Adipocyte (in vitro differentiated cells): ENCODE measurements at regions not wholly inside any gene's neighbourhood (a gene's known extent, or its start where the extent isn't known, plus 50 kb on each side); places are given as distances from the start of the nearest gene placed in this dataset.

Experiments
- DNase-seq: peaks from one replicate; pipeline ENCODE4 v3.0.0-alpha.2; 2015; ENCODE audit warnings: low read depth
- H3K27me3 ChIP-seq: replicated peaks from 2 replicates; pipeline ENCODE4 v1.7.0; 2013; ENCODE audit warnings: mild to moderate bottlenecking, low read length, moderate library complexity; ENCODE audit not compliant: control insufficient read depth, insufficient read depth
- H3K36me3 ChIP-seq: 2 replicates; pipeline ENCODE4 v1.7.0; 2013; ENCODE audit warnings: low read length, mild to moderate bottlenecking, moderate library complexity; ENCODE audit not compliant: control insufficient read depth, insufficient read depth, severe bottlenecking
- H3K4me1 ChIP-seq: 2 replicates; pipeline ENCODE4 v1.7.0; 2013; ENCODE audit warnings: mild to moderate bottlenecking, low read length, moderate library complexity; ENCODE audit not compliant: control insufficient read depth, insufficient read depth
- H3K4me3 ChIP-seq: 2 replicates; pipeline ENCODE4 v1.7.0; 2013; ENCODE audit warnings: mild to moderate bottlenecking, low read length, moderate library complexity
- H3K9ac ChIP-seq: 2 replicates; pipeline ENCODE4 v1.7.0; 2013; ENCODE audit warnings: mild to moderate bottlenecking, low read length, moderate library complexity
- H3K9me3 ChIP-seq: 2 replicates; pipeline ENCODE4 v1.7.0; 2013; ENCODE audit warnings: mild to moderate bottlenecking, low read length, moderate library complexity; ENCODE audit not compliant: control insufficient read depth

GRCh38 chr9:119027901-119028699 lies 341.1 kb downstream of the BRINP1 start:
- no peaks in the 10 kb centered on the region for H3K36me3 ChIP-seq
- DNase-seq: no peak
- no peak overlapping the region for H3K4me3 ChIP-seq
- H3K4me1 ChIP-seq: peaks cover 24% of the 10 kb centered on the region
- H3K9ac ChIP-seq: peak overlapping the region; percentile 57
- H3K27me3 ChIP-seq: no peaks in the 10 kb centered on the region
- peaks cover 3% of the 10 kb centered on the region for H3K9me3 ChIP-seq

DNA sequence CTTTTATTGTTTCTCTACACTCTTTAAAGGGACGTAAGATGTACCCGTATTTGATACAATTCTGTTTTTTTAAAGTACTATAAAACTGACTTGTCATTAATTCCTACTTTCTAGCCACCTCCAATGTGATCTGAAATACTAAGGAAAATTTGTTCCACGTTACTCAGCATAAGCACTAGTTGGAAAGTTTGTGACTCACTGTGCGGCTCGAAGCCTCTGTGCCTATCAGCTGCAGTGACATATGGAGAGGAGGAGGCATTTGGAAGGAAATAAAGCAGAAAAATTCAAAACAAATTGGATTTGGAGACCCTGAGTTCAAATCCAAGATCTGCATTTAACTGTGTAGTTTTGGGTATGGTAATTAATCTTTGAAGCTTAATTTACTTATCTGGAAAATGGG lies 339.3 kb downstream of the BRINP1 start:
- H3K9ac ChIP-seq: no peak overlapping the region
- H3K4me3 ChIP-seq: no peak overlapping the region
- no peak for DNase-seq
- no peaks in the 10 kb centered on the region for H3K36me3 ChIP-seq
- no peaks in the 10 kb centered on the region for H3K27me3 ChIP-seq
- peaks cover 24% of the 10 kb centered on the region for H3K4me1 ChIP-seq
- peaks cover 4% of the 10 kb centered on the region for H3K9me3 ChIP-seq

GRCh38 chr9:119033596-119033995 lies 335.6 kb downstream of the BRINP1 start:
- Histone ChIP-seq H3K9ac (no peak overlapping the region), H3K4me3 (no peak overlapping the region), H3K4me1 (no peaks in the 10 kb centered on the region), H3K9me3 (peaks cover 4% of the 10 kb centered on the region), H3K36me3 (no peaks in the 10 kb centered on the region), H3K27me3 (no peaks in the 10 kb centered on the region)
- no peak for DNase-seq

DNA sequence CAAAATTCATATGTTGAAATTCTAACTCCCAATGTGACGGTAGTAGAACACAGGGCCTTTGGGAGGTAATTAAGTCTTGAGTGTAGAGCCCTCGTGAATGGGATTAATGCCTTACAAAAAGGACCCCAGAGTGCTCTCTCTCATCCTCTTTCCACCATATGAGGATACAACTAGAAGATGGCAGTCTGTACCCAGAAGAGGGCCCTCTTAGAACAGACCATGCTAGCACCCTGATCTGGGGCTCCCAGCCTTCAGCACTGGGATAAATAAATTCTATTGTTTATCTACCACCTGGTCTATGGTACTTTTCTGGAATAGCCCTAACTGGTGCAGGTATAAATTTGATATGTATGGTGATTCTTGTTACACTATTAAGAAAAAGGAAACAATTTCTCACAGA lies 332.3 kb downstream of the BRINP1 start:
- no peaks in the 10 kb centered on the region for H3K4me1 ChIP-seq
- H3K9me3 ChIP-seq: peaks cover 4% of the 10 kb centered on the region
- DNase-seq: no peak
- H3K4me3 ChIP-seq: no peak overlapping the region
- H3K27me3 ChIP-seq: no peaks in the 10 kb centered on the region
- H3K9ac ChIP-seq: no peak overlapping the region
- no peaks in the 10 kb centered on the region for H3K36me3 ChIP-seq

- DNase-seq: no peak
Measured at GRCh38 chr9:119043996-119044395, 325.2 kb downstream of the BRINP1 start.

DNA sequence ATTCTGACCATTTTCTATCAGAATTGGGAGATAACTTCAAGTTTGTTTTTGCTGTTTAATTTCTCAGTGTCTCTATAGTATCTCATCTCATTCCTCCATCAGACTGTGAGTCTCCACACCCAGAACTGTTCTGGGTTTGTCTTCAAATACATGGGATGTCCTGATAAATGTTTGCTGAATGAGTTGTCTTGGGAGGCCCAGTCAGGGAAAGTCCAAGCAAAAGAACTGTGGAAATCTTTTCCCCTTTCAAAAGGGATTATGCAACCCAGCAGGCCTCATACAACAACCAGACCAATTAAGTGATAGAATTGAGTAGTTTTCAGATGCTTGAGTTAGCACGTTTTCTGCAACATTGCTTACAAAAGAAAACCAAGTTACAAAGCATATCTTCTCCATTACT lies 324.4 kb downstream of the BRINP1 start:
- peak overlapping the region; percentile 36 for H3K4me3 ChIP-seq
- DNase-seq: peak; percentile 82
- peak overlapping the region; percentile 61 for H3K9ac ChIP-seq
- H3K27me3 ChIP-seq: no peaks in the 10 kb centered on the region
- H3K36me3 ChIP-seq: no peaks in the 10 kb centered on the region
- H3K4me1 ChIP-seq: peaks cover 15% of the 10 kb centered on the region
- no peaks in the 10 kb centered on the region for H3K9me3 ChIP-seq

More at GRCh38 chr9:119043996-119044395, 325.2 kb downstream of the BRINP1 start:
- H3K9ac ChIP-seq: peak overlapping the region; percentile 61
- no peaks in the 10 kb centered on the region for H3K27me3 ChIP-seq
- H3K36me3 ChIP-seq: no peaks in the 10 kb centered on the region
- no peaks in the 10 kb centered on the region for H3K9me3 ChIP-seq
- peak overlapping the region; percentile 36 for H3K4me3 ChIP-seq
- peaks cover 15% of the 10 kb centered on the region for H3K4me1 ChIP-seq

DNA sequence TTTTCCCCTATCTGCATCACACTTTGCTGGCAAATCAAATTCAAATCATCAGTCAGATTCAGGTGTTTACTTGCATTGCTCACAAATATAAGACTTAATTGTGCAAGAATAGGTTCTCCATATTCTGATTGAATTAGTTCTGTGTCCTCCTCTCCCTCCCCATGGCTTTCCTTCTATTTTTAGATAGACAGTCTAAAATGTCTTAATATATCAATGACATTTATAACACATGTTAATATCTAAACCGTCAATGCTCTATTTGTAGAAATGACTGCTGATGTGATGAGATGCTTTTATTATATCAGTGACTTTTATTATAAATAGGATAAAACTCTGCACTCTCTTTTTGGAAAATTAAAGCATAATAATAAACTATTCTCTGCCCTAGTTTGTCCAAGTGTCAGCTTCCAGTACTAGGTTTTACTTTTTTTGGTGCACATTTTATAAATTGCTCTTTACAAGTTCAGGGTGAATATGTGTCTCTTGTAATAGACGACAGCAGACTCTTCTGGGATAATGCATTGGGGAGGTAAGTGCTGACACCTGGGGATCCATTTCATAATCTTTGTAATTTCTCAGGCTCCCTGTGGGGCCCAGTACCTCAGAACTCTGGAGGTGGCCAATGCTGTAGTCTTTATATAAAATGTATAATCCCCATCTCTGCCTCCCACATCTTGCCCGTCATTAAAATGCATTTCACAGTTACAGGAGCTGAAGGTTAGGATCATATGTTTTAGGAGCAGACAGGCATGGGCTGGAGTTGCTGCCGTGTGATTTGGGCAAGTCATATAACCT lies 321.5 kb downstream of the BRINP1 start:
- H3K4me1 ChIP-seq: peaks cover 22% of the 10 kb centered on the region
- DNase-seq: no peak
- H3K9me3 ChIP-seq: no peaks in the 10 kb centered on the region
- no peaks in the 10 kb centered on the region for H3K36me3 ChIP-seq
- H3K27me3 ChIP-seq: no peaks in the 10 kb centered on the region
- no peak overlapping the region for H3K4me3 ChIP-seq
- H3K9ac ChIP-seq: no peak overlapping the region

DNA sequence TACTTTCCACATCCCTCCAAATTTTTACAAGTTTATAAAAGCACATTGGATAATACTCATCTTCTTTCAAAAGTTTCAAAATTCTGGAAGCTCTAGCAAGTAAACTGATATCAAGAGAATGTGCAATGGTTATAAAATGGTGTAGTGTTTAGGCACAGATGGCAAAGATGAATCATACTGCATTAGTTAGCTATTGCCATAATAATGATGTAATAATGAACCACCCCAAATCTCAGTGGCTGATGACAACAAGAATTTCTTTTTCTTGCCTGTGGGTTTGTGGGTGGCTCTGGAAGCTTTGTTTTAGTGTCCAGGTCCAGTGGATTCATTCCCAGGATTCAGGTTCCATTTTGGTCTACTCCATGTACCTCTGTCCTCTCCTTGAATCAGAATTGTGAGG lies 319.0 kb downstream of the BRINP1 start:
- Histone ChIP-seq H3K27me3 (no peaks in the 10 kb centered on the region), H3K9me3 (no peaks in the 10 kb centered on the region), H3K4me1 (peaks cover 20% of the 10 kb centered on the region), H3K4me3 (no peak overlapping the region), H3K36me3 (no peaks in the 10 kb centered on the region), H3K9ac (no peak overlapping the region)
- DNase-seq: no peak

GRCh38 chr9:119052339-119053030 lies 316.8 kb downstream of the BRINP1 start:
- Histone ChIP-seq H3K4me1 (peaks cover 18% of the 10 kb centered on the region), H3K9me3 (no peaks in the 10 kb centered on the region), H3K4me3 (no peak overlapping the region), H3K36me3 (no peaks in the 10 kb centered on the region), H3K27me3 (no peaks in the 10 kb centered on the region), H3K9ac (no peak overlapping the region)
- DNase-seq: no peak

DNA sequence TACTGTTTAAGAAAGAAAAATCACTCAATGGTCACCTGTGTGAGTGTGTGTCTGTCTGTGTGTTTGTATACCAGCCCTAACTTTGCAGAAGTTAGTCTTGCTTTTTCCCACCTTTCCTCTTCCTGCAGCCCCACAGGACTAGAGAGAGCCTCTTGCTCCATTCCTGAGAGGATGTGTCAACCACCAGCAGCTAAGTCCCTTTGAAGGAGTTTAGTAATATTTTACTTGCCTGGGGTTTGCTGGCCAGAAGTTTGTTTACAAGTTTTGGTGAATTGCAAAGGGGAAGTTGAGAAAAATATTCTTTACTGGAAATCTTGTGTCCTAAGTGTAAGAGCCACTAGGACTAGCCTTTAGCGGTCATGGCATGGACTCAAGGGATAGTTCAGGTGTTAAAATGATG lies 316.2 kb downstream of the BRINP1 start:
- H3K9me3 ChIP-seq: no peaks in the 10 kb centered on the region
- H3K4me1 ChIP-seq: peaks cover 18% of the 10 kb centered on the region
- no peak overlapping the region for H3K9ac ChIP-seq
- H3K4me3 ChIP-seq: no peak overlapping the region
- H3K27me3 ChIP-seq: no peaks in the 10 kb centered on the region
- no peaks in the 10 kb centered on the region for H3K36me3 ChIP-seq
- DNase-seq: peak; percentile 6
